Aorta (tissue), 5 donors: ENCODE measurements at regions not wholly inside any gene's neighbourhood (a gene's known extent, or its start where the extent isn't known, plus 50 kb on each side); places are given as distances from the start of the nearest gene placed in this dataset.
A peak's percentile ranks its signal among the peaks of the same experiment; 100 is the strongest.
"Not testable (repeated sequence)": the region's sequence is repeated elsewhere in the genome, so short reads cannot be mapped to it uniquely, and the experiment has no call there.

Experiments
- ATAC-seq: fragments of 200-7000 bp; cut with Tn5 transposase; one replicate; pipeline ENCODE4 v1.9.1; 2022; ENCODE audit warnings: moderate library complexity; ENCODE audit not compliant: low FRiP score
- DNase-seq, 2 donors: peaks; one replicate each; pipeline ENCODE4 v3.0.0-alpha.2; 2020
- H3K27ac ChIP-seq, 2 donors: one replicate each; pipeline ENCODE4 v1.5.1; 2013; ENCODE audit warnings: low read length in 2 of 2, mild to moderate bottlenecking in 2 of 2, moderate library complexity in 2 of 2, control low read depth in 1 of 2, inconsistent platforms in 1 of 2, low read depth in 1 of 2
- H3K27me3 ChIP-seq, 2 donors: one replicate each; pipeline ENCODE4 v1.6.1; 2013; ENCODE audit warnings: control low read depth in 1 of 2, low read length in 1 of 2, mild to moderate bottlenecking in 1 of 2, moderate library complexity in 1 of 2; ENCODE audit not compliant: insufficient read depth in 2 of 2, control insufficient read depth in 1 of 2
- H3K36me3 ChIP-seq, 2 donors: one replicate each; pipeline ENCODE4 v1.6.1; 2013; ENCODE audit warnings: control low read depth in 1 of 2, low read length in 1 of 2, mild to moderate bottlenecking in 1 of 2; ENCODE audit not compliant: insufficient read depth in 2 of 2, control insufficient read depth in 1 of 2
- H3K4me1 ChIP-seq, 2 donors: one replicate each; pipeline ENCODE4 v1.6.1; 2013; ENCODE audit warnings: low read length in 2 of 2, control low read depth in 1 of 2, mild to moderate bottlenecking in 1 of 2, moderate library complexity in 1 of 2; ENCODE audit not compliant: insufficient read depth in 2 of 2, control insufficient read depth in 1 of 2
- H3K4me3 ChIP-seq, 2 donors: one replicate each; pipeline ENCODE4 v1.5.1; 2013; ENCODE audit warnings: low read length in 2 of 2, control low read depth in 1 of 2, mild to moderate bottlenecking in 1 of 2
- H3K9me3 ChIP-seq: one replicate; pipeline ENCODE4 v1.6.1; 2013; ENCODE audit warnings: mild to moderate bottlenecking, low read length; ENCODE audit not compliant: control insufficient read depth
- WGBS, 2 donors: extraction: QIAGEN DNeasy Blood & Tissue Kit; methylation state at CpG; one replicate each; pipeline ENCODE4 v1.1.7; 2013; 5-methylcytosine and 5-hydroxymethylcytosine counted together
- intact Hi-C, 2 donors: fragments of 100-400 bp; cut with DNase I; formaldehyde crosslinking; loops; one replicate each; pipeline versions ENCODE4 v1.14.2 to v1.15.0; 2022
- donor health status: healthy with polysubstance abuse.
- donor health status: Bipolar disorder and iron deficiency.
- donor health status: DM: no; HTN: no; CAD: no.
- donor health status: DM: no; HTN: no; CAD: no.
- donor health status: DM: yes; HTN: yes; CAD: no.

- intact Hi-C loops, ATAC-seq: not testable (repeated sequence)
- 77 to 78% methylated on average over 7 to 8 of the region's 8 CpGs for WGBS, 2 donors
These were observed 235.0 kb upstream of the NUPR2 start for GRCh38 chr7:56351181-56351580.

GRCh38 chr7:56348311-56348710 lies 232.1 kb upstream of the NUPR2 start:
- H3K36me3 ChIP-seq, ATAC-seq, H3K4me3 ChIP-seq, DNase-seq, H3K9me3 ChIP-seq, H3K4me1 ChIP-seq, H3K27ac ChIP-seq, intact Hi-C loops, H3K27me3 ChIP-seq: not testable (repeated sequence)
- 75 to 78% methylated on average over 7 of the region's 7 CpGs for WGBS, 2 donors

More at GRCh38 chr7:56351181-56351580, 235.0 kb upstream of the NUPR2 start:
- H3K27ac ChIP-seq, H3K9me3 ChIP-seq, H3K4me3 ChIP-seq, H3K4me1 ChIP-seq, H3K27me3 ChIP-seq, DNase-seq, H3K36me3 ChIP-seq: not testable (repeated sequence)

GRCh38 chr7:56328327-56328726 lies 212.1 kb upstream of the NUPR2 start:
- H3K4me3 ChIP-seq, H3K36me3 ChIP-seq, H3K9me3 ChIP-seq, DNase-seq, ATAC-seq, H3K27ac ChIP-seq, intact Hi-C loops, H3K4me1 ChIP-seq, H3K27me3 ChIP-seq: not testable (repeated sequence)
- 74 to 75% methylated on average over 9 of the region's 9 CpGs for WGBS, 2 donors

- H3K4me3 ChIP-seq = no peak overlapping the region
- H3K4me1 ChIP-seq = no peaks in the 10 kb centered on the region
- no peak overlapping the region for H3K27ac ChIP-seq
- intact Hi-C loops = no loop called here
- 69 to 75% methylated on average over 7 of the region's 7 CpGs for WGBS, 2 donors
- peaks cover 1% of the 10 kb centered on the region for H3K9me3 ChIP-seq
- DNase-seq (no peak), ATAC-seq (no peak)
- H3K36me3 ChIP-seq = no peaks in the 10 kb centered on the region
- H3K27me3 ChIP-seq = no peaks in the 10 kb centered on the region
These were observed 174.3 kb upstream of the NUPR2 start for GRCh38 chr7:56290548-56290947.

- 1 to 2% methylated on average over 55 to 57 of the region's 57 CpGs for WGBS, 2 donors
- peak; percentile 87 for ATAC-seq
- no peaks in the 10 kb centered on the region for H3K27me3 ChIP-seq
- peak; percentile 66 to 86 for DNase-seq
- H3K4me1 ChIP-seq = no peaks in the 10 kb centered on the region
- H3K4me3 ChIP-seq = peak overlapping the region in 1 of 2 donors; percentile 41
- H3K9me3 ChIP-seq = no peaks in the 10 kb centered on the region
- intact Hi-C loops = loop anchor here (5.0 to 10.0 kb wide), 3 partner anchors 100 to 183 kb away; partner anchors contain the start of gene CHCHD2 (in 2 of the 2)
- peak overlapping the region in 1 of 2 donors; percentile 6 for H3K27ac ChIP-seq
- no peaks in the 10 kb centered on the region for H3K36me3 ChIP-seq
These were observed 171.4 kb upstream of the NUPR2 start for GRCh38 chr7:56287429-56288138.

- peaks cover 0 to 1% of the 10 kb centered on the region in 2 donors for H3K36me3 ChIP-seq
- no peak overlapping the region for H3K27ac ChIP-seq
- H3K4me1 ChIP-seq = no peaks in the 10 kb centered on the region
- intact Hi-C loops = no loop called here
- H3K27me3 ChIP-seq = no peaks in the 10 kb centered on the region
- H3K4me3 ChIP-seq = no peak overlapping the region
- DNase-seq (peak in 1 of 2 donors; percentile 51), ATAC-seq (peak; percentile 48)
- peaks cover 2% of the 10 kb centered on the region for H3K9me3 ChIP-seq
- WGBS, 2 donors = 14 to 29% methylated on average over 7 of the region's 7 CpGs
These were observed 139.9 kb upstream of the NUPR2 start for GRCh38 chr7:56256108-56256507.

- no peaks in the 10 kb centered on the region for H3K4me1 ChIP-seq
- H3K27me3 ChIP-seq = no peaks in the 10 kb centered on the region
- no peak overlapping the region for H3K27ac ChIP-seq
- intact Hi-C loops = no loop called here
- 55 to 62% methylated on average over 3 of the region's 3 CpGs for WGBS, 2 donors
- H3K4me3 ChIP-seq = no peak overlapping the region
- H3K36me3 ChIP-seq = peaks cover 0 to 1% of the 10 kb centered on the region in 2 donors
- ATAC-seq (no peak), DNase-seq (no peak)
- peaks cover 2% of the 10 kb centered on the region for H3K9me3 ChIP-seq
These were observed 133.9 kb upstream of the NUPR2 start for GRCh38 chr7:56250135-56250534.

- ATAC-seq (no peak), DNase-seq (no peak)
- Histone ChIP-seq H3K27ac (no peak overlapping the region), H3K9me3 (no peaks in the 10 kb centered on the region), H3K27me3 (peaks cover 0 to 1% of the 10 kb centered on the region in 2 donors), H3K4me3 (no peak overlapping the region), H3K4me1 (peaks cover 0 to 2% of the 10 kb centered on the region in 2 donors), H3K36me3 (no peaks in the 10 kb centered on the region)
- WGBS, 2 donors = 23 to 26% methylated on average over 27 to 28 of the region's 28 CpGs
- intact Hi-C loops = no loop called here
These were observed 113.4 kb upstream of the NUPR2 start for GRCh38 chr7:56229631-56230030.

- intact Hi-C loops = no loop called here
- Histone ChIP-seq H3K4me3 (no peak overlapping the region), H3K9me3 (no peaks in the 10 kb centered on the region), H3K4me1 (no peaks in the 10 kb centered on the region), H3K27me3 (no peaks in the 10 kb centered on the region), H3K27ac (no peak overlapping the region), H3K36me3 (no peaks in the 10 kb centered on the region)
- ATAC-seq = no peak
- DNase-seq = no peak
- WGBS, 2 donors = 60 to 66% methylated on average over 6 of the region's 6 CpGs
These were observed 106.6 kb upstream of the NUPR2 start for GRCh38 chr7:56222866-56223265.
